HG02588 (cell line): ENCODE measurements at regions not wholly inside any gene's neighbourhood (a gene's known extent, or its start where the extent isn't known, plus 50 kb on each side); places are given as distances from the start of the nearest gene placed in this dataset.

ENCODE experiments used
- ATAC-seq: cut with Tn5 transposase; IDR thresholded peaks from one replicate; pipeline ENCODE4 v1.9.1; 2021; ENCODE audit warnings: mild to moderate bottlenecking, moderate library complexity; ENCODE audit not compliant: unreplicated experiment

- ATAC-seq: no peak
Measured at GRCh38 chr10:88104223-88104622, 240.8 kb downstream of the PTEN start.

- ATAC-seq: no peak
Measured at GRCh38 chr10:88106366-88106765, 242.9 kb downstream of the PTEN start.

- ATAC-seq: no peak
Measured at GRCh38 chr10:88107296-88108097, 244.1 kb downstream of the PTEN start.

- peak; percentile 39 for ATAC-seq
Measured at GRCh38 chr10:88108115-88108610, 244.7 kb downstream of the PTEN start.

GRCh38 chr10:88110355-88110754 lies 246.9 kb downstream of the PTEN start:
- ATAC-seq: no peak

GRCh38 chr10:88110822-88111221 lies 247.4 kb downstream of the PTEN start:
- no peak for ATAC-seq

- ATAC-seq: no peak
Measured at GRCh38 chr10:88111294-88111693, 247.9 kb downstream of the PTEN start.

- ATAC-seq: no peak
Measured at GRCh38 chr10:88113232-88113631, 249.8 kb downstream of the PTEN start.

GRCh38 chr10:88113657-88114272 lies 250.3 kb downstream of the PTEN start:
- no peak for ATAC-seq

- ATAC-seq: no peak
Measured at GRCh38 chr10:88114368-88114767, 250.9 kb downstream of the PTEN start.

GRCh38 chr10:88115407-88115806 lies 252.0 kb downstream of the PTEN start:
- no peak for ATAC-seq

GRCh38 chr10:88115968-88116367 lies 252.5 kb downstream of the PTEN start:
- no peak for ATAC-seq

GRCh38 chr10:88116481-88116880 lies 253.1 kb downstream of the PTEN start:
- no peak for ATAC-seq

GRCh38 chr10:88116971-88117626 lies 253.7 kb downstream of the PTEN start:
- ATAC-seq: no peak

GRCh38 chr10:88117869-88118632 lies 254.6 kb downstream of the PTEN start:
- ATAC-seq: no peak

- no peak for ATAC-seq
Measured at GRCh38 chr10:88118729-88119128, 255.3 kb downstream of the PTEN start.

- no peak for ATAC-seq
Measured at GRCh38 chr10:88119160-88119559, 255.7 kb downstream of the PTEN start.

GRCh38 chr10:88120075-88120474 lies 256.6 kb downstream of the PTEN start:
- no peak for ATAC-seq

GRCh38 chr10:88120599-88121333 lies 257.3 kb downstream of the PTEN start:
- ATAC-seq: no peak

- ATAC-seq: no peak
Measured at GRCh38 chr10:88121361-88121760, 257.9 kb downstream of the PTEN start.
